ENCODE measurements at regions not wholly inside any gene's neighbourhood (a gene's known extent, or its start where the extent isn't known, plus 50 kb on each side); places are given as distances from the start of the nearest gene placed in this dataset.

DNA sequence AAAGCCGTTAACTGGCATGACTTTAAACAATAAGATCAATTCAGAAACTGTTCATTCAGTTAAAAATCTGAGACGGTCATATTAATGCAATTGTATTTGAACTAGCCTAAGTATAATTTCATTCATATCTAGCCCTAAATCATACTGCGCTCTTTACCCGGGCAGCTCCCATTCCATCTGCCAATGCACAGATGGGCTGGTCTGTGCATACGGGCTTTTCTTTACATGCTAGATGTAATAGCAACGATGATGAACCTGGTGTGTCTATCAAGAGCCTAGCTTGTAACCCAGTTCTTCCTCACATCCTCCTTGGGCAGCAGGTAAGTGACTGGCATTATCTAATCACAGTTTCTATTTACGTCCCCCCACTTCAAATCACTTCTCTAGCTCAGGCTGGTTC, 631.5 kb upstream of the KLHL29 start:
- no peak for DNase-seq (ENCODE audit: low spot score)

DNA sequence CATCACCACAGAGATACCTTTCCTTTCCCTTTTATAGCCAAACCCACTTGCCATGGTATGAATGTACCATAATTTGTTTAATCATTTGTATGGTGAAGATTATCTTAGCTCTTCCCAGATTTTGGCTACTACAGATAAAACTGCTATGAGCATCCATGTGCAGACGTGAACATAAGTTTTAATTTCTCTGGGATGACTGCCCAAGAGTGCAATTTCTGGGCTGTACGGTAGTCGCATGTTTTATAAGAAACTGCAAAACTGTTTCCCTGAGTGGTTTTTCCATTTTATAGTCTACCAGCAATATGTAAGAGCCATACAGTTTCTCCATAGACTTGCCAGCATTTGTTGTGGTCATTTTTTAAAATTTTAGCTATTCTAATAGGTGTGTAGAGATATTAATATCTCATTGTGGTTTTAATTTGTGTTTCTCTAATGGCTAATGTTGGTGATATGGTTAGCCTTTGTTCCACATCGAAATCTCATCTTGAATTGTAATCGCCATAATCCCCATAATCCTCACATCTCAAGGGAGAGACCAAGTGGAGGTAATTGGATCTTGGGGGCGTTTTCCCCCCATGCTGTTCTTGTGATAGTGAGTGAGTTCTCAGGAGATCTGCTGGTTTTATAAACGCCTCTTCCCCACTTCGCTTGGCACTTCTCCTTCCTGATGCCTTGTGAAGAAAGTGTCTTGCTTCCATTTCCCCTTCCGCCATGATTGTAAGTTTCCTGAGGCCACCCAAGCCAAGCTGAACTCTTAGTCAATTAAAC, 628.5 kb upstream of the KLHL29 start:
- no peak for DNase-seq (ENCODE audit: low spot score)

GRCh38 chr2:22769497-22769896, 615.5 kb upstream of the KLHL29 start:
- DNase-seq (ENCODE audit: low spot score): no peak

DNA sequence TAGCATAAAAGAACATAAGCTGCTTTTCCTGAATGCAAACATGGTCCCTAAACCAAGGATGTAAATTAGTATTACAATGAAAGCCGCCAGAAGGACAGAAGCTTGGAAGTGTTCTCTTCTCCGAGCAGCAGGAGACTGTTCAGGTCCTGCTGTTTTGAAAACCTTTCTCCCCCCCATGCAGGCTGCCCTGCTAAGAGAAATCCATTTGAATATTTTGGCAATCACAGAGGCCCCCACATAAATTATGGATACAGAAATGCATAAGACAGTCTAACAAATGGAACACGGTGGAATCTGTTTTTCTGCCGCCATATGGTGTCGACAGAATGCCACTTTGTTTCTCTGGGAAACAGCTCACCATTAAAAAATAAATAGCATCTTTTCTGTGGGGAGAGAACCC, 600.4 kb upstream of the KLHL29 start:
- no peak for DNase-seq (ENCODE audit: low spot score)

DNA sequence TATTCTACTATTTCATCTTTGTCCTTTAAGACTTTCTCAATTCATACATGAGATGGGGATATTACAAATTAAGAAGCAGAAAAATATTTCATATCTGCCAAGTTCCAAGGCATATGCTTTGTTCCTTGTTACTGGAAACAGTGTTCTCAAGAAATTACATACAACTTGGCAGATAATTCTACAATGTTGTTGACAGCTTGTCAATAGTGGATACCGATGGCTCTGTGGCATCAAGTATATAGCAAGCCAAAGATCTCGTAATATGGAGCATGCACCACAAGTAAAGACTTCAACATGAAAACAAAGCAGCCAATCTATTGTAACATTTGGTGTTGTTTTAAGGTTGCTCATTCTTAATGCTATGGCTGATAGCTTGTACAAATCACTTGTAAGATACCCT, 598.2 kb upstream of the KLHL29 start:
- DNase-seq (ENCODE audit: low spot score): no peak

DNA sequence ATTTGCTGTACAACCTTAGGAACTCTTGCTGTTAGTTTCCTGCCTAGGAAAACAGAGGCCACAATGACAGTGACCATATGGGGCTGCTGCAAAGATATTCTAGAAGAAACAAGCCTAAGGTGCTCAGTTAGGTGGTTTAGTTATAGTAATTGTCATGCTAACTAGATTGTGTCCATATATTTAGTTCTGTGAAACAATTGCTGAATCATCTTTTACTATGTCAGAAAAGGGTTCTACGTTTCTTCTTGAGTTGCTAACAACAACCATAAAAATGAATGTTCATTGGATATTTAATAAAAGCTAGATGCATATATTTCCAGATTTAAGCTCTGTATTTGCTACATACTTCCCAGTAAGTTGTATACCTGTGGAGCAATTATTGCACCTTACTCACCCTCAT, 597.2 kb upstream of the KLHL29 start:
- DNase-seq (ENCODE audit: low spot score): no peak

- DNase-seq (ENCODE audit: low spot score): no peak
Measured at GRCh38 chr2:22788749-22789327, 596.1 kb upstream of the KLHL29 start.

DNA sequence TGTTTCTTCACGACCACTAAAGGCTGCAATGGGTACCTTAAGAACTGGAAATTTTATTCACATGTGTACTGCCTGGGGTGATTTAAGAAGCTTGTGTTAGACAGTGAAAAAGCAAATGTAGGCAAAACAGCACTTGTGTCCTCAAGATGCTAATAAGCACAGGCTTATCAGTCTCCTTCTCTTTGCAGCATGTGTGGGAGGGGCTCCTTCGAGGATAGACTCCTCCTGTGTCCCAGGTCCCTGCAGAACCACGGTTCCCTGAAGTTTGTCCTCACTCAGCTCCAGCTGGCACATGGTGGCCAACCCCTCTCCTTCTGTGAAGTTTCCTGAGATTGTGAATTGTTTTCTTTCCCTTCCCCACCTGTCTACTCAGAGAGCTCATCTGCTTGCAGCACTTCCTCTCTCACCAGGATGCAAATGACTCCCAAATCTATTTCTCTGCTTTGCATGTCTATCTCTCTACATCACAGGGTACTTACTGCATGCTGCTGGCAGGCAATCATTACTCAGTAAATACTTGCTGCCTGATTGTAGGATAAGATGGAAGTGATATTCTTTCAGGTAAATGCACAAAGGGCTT, 589.6 kb upstream of the KLHL29 start:
- DNase-seq (ENCODE audit: low spot score): no peak

DNA sequence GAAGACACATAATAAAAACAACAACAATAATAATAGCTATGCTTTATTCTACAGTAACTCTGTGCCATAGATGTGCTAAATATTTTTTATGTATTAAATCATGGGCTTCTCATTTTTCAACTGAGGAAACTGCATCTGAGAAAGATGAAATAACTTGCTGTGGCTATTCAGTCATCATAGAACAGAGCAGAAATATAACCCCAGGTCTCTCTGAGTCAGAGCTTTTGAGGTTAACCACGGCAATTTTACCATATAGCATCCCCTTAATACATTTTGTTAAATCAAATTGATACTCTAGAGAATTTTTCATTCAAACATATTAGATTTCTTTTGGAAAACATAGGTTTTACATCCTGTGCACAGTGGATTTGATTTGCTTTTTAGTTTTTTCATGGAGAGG, 586.6 kb upstream of the KLHL29 start:
- no peak for DNase-seq (ENCODE audit: low spot score)

GRCh38 chr2:22800412-22800811, 584.6 kb upstream of the KLHL29 start:
- no peak for DNase-seq (ENCODE audit: low spot score)

DNA sequence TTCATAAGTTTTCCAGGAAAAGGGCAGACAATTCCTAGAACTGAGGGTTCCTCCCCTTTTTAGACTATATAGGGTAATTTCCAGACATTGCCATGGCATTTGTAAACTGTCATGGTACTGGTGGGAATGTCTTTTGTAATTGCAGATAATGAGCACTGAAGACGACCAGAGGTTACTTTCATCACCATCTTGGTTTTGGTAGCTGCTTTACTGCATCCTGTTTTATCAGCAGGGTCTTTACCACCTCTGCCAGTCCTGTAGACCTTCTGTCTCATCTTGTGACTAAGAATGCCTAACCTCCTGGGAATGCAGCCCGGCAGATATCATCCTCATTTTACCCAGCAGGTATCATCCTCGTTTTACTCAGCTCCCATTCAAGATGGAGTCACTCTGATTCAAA, 583.9 kb upstream of the KLHL29 start:
- no peak for DNase-seq (ENCODE audit: low spot score)

DNA sequence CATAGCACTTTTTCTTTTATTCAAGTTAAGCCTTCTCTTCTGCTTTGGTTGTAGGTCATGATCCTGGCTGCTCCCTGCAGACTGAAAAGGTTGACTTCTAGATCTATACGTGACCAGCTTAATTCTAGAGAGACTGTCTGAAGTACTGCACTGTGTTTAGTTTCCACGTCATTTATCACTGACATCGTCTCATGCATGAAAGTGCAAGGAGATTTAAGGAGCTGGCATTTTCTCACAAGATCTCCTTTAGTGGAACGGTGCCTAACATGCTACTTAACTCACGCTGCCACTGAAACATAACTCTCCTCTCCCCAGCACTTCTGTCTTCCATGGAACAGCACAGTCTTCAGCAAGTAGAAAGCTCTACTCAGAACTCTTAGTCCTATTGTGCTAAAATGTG, 583.0 kb upstream of the KLHL29 start:
- no peak for DNase-seq (ENCODE audit: low spot score)

GRCh38 chr2:22807872-22808271, 577.1 kb upstream of the KLHL29 start:
- DNase-seq (ENCODE audit: low spot score): no peak

GRCh38 chr2:22810602-22811001, 574.4 kb upstream of the KLHL29 start:
- DNase-seq (ENCODE audit: low spot score): no peak

- no peak for DNase-seq (ENCODE audit: low spot score)
Measured at GRCh38 chr2:22812065-22812680, 572.8 kb upstream of the KLHL29 start.

DNA sequence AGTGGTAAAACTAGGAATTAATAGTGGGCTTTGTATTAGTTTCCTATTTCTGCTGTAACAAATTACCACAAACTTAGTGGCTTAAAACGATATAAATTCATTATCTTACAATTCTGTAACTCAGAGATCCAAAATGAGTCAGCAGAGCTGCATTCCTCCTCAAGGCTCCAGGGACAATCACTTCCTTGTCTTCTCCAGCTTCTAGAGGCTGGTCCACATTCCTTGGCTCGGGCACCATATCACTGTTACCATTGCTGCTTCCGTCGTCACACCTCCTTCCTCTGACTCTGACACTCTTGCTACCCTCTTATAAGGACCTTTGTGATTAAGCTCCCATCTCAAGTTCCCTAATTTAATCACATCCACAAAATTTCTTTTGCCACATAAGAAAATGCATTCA, 567.8 kb upstream of the KLHL29 start:
- no peak for DNase-seq (ENCODE audit: low spot score)

GRCh38 chr2:22821458-22821857, 563.5 kb upstream of the KLHL29 start:
- no peak for DNase-seq (ENCODE audit: low spot score)

GRCh38 chr2:22822835-22823234, 562.1 kb upstream of the KLHL29 start:
- no peak for DNase-seq (ENCODE audit: low spot score)

- DNase-seq (ENCODE audit: low spot score): no peak
Measured at GRCh38 chr2:22824618-22825017, 560.4 kb upstream of the KLHL29 start.

DNA sequence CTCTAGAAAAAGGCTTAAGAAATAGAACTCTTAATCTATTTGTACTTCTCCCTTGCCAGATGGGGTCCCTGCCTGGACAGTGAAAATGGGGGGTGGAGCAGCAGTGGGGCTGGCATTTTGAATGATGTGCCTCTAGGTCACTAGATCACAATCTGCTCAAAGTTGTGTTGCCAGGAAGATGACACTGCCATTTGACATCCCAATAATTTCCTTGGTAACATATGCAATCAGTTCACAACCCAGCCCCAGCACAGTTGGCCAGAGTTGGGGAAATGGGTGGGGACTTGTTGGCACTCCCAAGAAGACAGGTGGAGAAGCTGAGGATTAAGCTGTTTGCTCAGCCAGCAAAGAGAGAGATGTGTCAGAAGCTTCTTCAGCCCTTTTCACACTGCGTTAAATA, 558.3 kb upstream of the KLHL29 start:
- no peak for DNase-seq (ENCODE audit: low spot score)

DNA sequence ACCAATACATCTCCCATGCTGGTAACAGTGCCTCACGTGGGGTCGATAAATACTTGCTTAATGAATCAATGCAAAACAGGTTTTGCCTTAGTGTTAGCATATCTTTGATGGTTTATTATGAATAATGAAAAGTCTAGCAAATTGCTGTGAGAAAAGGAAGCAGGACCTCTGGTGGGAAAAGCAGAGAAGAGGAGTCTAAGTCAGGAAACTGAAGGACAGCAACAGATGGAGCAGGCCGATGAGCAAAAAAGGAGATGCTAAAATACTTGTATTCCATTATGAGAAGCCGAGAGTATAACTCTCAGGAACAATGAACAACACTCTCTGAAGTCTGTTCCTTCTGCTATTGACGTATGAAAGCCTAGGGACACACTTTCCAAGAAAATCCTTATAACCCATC, 555.2 kb upstream of the KLHL29 start:
- DNase-seq (ENCODE audit: low spot score): no peak

DNA sequence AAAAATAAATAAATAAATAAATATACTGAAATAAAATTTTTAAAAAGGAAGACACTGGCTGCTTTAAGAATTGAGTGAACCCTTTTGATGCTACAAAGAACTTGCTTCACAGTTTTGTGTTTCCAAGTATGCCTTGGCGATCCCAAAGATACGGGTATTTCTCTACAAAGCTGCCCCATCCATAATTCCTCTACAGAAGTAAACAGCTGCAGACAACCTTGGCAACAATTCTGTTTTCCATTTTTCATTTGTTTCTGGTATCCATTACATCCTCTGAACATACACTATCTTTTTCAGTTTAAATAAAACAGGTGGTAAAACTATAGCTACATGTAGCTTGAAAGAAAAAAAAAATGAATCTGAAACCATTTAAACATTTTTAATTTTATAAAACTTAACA, 552.8 kb upstream of the KLHL29 start:
- no peak for DNase-seq (ENCODE audit: low spot score)

GRCh38 chr2:22838461-22838860, 546.5 kb upstream of the KLHL29 start:
- DNase-seq (ENCODE audit: low spot score): no peak

Data from AG08396 (cell line).